Panc1 (cell line): ENCODE measurements at regions not wholly inside any gene's neighbourhood (a gene's known extent, or its start where the extent isn't known, plus 50 kb on each side); places are given as distances from the start of the nearest gene placed in this dataset.

Experiments used
- ATAC-seq: fragments of 200-7000 bp; cut with Tn5 transposase; 2 replicates; pipeline ENCODE4 v1.9.1; 2020; ENCODE audit warnings: mild to moderate bottlenecking, moderate library complexity
- BruUV-seq: library from RNA; stranded (reverse); fragments of 400-500 nt; replicated peaks from 2 replicates; lab custom pipeline; 2021; lab: Mats Ljungman, UMichigan
- CTCF ChIA-PET: fragments of 300-600 bp; sonication (Branson Sonifier 250); formaldehyde crosslinking; loops from one replicate; lab custom pipeline; 2022; ENCODE audit warnings: antibody characterized with exemption; lab: Charles Lee
- POLR2A ChIA-PET: fragments of 300-600 bp; sonication (Branson Sonifier 250); formaldehyde crosslinking; loops from one replicate; lab custom pipeline; 2022; ENCODE audit warnings: antibody characterized with exemption; lab: Charles Lee
- DNase-seq: peaks from one replicate; pipeline ENCODE4 v3.0.0-alpha.2; 2010; ENCODE audit warnings: low read depth, low spot score
- H3K27ac ChIP-seq: 2 replicates; pipeline ENCODE4 v1.5.1; 2011; ENCODE audit warnings: mild to moderate bottlenecking, low read length, inconsistent platforms
- H3K27me3 ChIP-seq: fragments of 200-500 bp; sonication (Bioruptor generic); 2 replicates; pipeline ENCODE4 v1.6.0; 2014; ENCODE audit warnings: low read length, inconsistent platforms; ENCODE audit not compliant: control insufficient read depth, insufficient read depth
- H3K36me3 ChIP-seq: fragments of 200-500 bp; sonication (Bioruptor generic); 2 replicates; pipeline ENCODE4 v1.5.1; 2014; ENCODE audit warnings: inconsistent platforms, mild to moderate bottlenecking, low read length, moderate library complexity; ENCODE audit not compliant: control insufficient read depth, insufficient read depth
- H3K4me1 ChIP-seq: 2 replicates; pipeline ENCODE4 v1.5.1; 2011; ENCODE audit warnings: inconsistent platforms, mild to moderate bottlenecking, low read length, moderate library complexity; ENCODE audit not compliant: control insufficient read depth, insufficient read depth
- H3K4me3 ChIP-seq, 2 experiments: 2 replicates each; pipeline ENCODE4 v1.5.1; 2011 to 2012; ENCODE audit warnings: low read depth in 2 of 2, low read length in 2 of 2, mild to moderate bottlenecking in 2 of 2, inconsistent platforms in 1 of 2, moderate library complexity in 1 of 2
- H3K9me3 ChIP-seq: fragments of 200-500 bp; sonication (Bioruptor generic); 2 replicates; pipeline ENCODE4 v1.5.1; 2014; ENCODE audit warnings: low read depth, mild to moderate bottlenecking, inconsistent platforms, low read length, moderate library complexity; ENCODE audit not compliant: control insufficient read depth, insufficient read depth
- CTCF ChIP-seq: fragments of 450-650 bp; IDR thresholded peaks from 2 replicates; pipeline ENCODE4 v1.5.1; 2017; ENCODE audit warnings: mild to moderate bottlenecking
- POLR2AphosphoS5 ChIP-seq: IDR thresholded peaks from 2 replicates; pipeline ENCODE4 v1.6.1; 2012; ENCODE audit warnings: mild to moderate bottlenecking, low read depth, low read length, moderate library complexity
- REST ChIP-seq, 2 experiments: IDR thresholded peaks; 2 replicates each; pipeline ENCODE4 v1.6.1; 2011 to 2012; ENCODE audit warnings: low read depth in 2 of 2, control low read depth in 1 of 2, low read length in 1 of 2, mild to moderate bottlenecking in 1 of 2, moderate library complexity in 1 of 2; ENCODE audit not compliant: insufficient read depth in 1 of 2
- SIN3A ChIP-seq: IDR thresholded peaks from 2 replicates; pipeline ENCODE4 v1.6.1; 2012; ENCODE audit warnings: low read depth, mild to moderate bottlenecking, low read length, moderate library complexity, borderline replicate concordance; ENCODE audit not compliant: insufficient read depth
- TCF7L2 ChIP-seq: IDR thresholded peaks from 2 replicates; pipeline ENCODE4 v1.6.1; 2011; ENCODE audit warnings: mild to moderate bottlenecking, low read depth, low read length, inconsistent platforms
- in situ Hi-C: cut with HindIII; loops from 2 replicates; pipeline ENCODE4 v1.10.0; 2016; ENCODE audit warnings: low sequenced_read_pairs, low pct_unique_long_range_greater_than_20kb
- intact Hi-C: fragments of 100-400 bp; cut with micrococcal nuclease; formaldehyde crosslinking; loops from one replicate; pipeline ENCODE4 v1.10.0; 2022; ENCODE audit not compliant: unreplicated experiment

- no peak for ATAC-seq
These were observed 202.4 kb downstream of the C16orf95 start for GRCh38 chr16:87114832-87115231.

GRCh38 chr16:87115646-87116045 lies 201.5 kb downstream of the C16orf95 start:
- Histone ChIP-seq H3K4me1 (no peaks in the 10 kb centered on the region), H3K4me3 (no peak overlapping the region), H3K9me3 (no peaks in the 10 kb centered on the region), H3K36me3 (no peaks in the 10 kb centered on the region), H3K27me3 (no peaks in the 10 kb centered on the region), H3K27ac (no peak overlapping the region)
- no peak for ATAC-seq
- intact Hi-C loops (no loop called here), in situ Hi-C loops (no loop called here)
- POLR2A ChIA-PET, result interaction anchor here (0.6 kb wide), 1 partner anchor 119 kb away, joined by 5 read pairs; no protein-coding TSS in a partner anchor
- DNase-seq, result no peak
- CTCF ChIA-PET, result no interaction called here
- TF ChIP-seq SIN3A (no peak), CTCF (no peak), TCF7L2 (no peak), REST (IDR thresholded peaks at IDR 0.05; ENCODE audit: insufficient read depth in 1 of 2, low read depth in 2 of 2, low read length in 1 of 2) (no peak), POLR2AphosphoS5 (no peak)
- no TSS peak for BruUV-seq

More at GRCh38 chr16:87114832-87115231, 202.4 kb downstream of the C16orf95 start:
- H3K9me3 ChIP-seq, result no peaks in the 10 kb centered on the region
- no peak overlapping the region for H3K4me3 ChIP-seq
- H3K4me1 ChIP-seq, result no peaks in the 10 kb centered on the region
- CTCF ChIA-PET, result no interaction called here
- POLR2A ChIA-PET, result no interaction called here
- intact Hi-C loops (no loop called here), in situ Hi-C loops (no loop called here)
- TF ChIP-seq SIN3A (no peak), POLR2AphosphoS5 (no peak), REST (IDR thresholded peaks at IDR 0.05; ENCODE audit: insufficient read depth in 1 of 2, low read depth in 2 of 2, low read length in 1 of 2) (no peak), TCF7L2 (no peak), CTCF (no peak)
- H3K36me3 ChIP-seq, result no peaks in the 10 kb centered on the region
- no peak overlapping the region for H3K27ac ChIP-seq
- H3K27me3 ChIP-seq, result no peaks in the 10 kb centered on the region
- BruUV-seq, result no TSS peak
- no peak for DNase-seq
